Mesothelial cell of epicardium (in vitro differentiated cells): ENCODE measurements at regions not wholly inside any gene's neighbourhood (a gene's known extent, or its start where the extent isn't known, plus 50 kb on each side); places are given as distances from the start of the nearest gene placed in this dataset.
A peak's percentile ranks its signal among the peaks of the same experiment; 100 is the strongest.

ENCODE experiments used
- DNase-seq, 2 experiments: peaks; one replicate each; pipeline ENCODE4 v3.0.0; 2021; ENCODE audit warnings: low spot score in 2 of 2; ENCODE audit not compliant: unreplicated experiment in 2 of 2
- H3K27ac Mint-ChIP-seq: 2 replicates; pipeline ENCODE4 v1.8.0; 2021; ENCODE audit warnings: mixed read lengths
- H3K27me3 Mint-ChIP-seq: 2 replicates; pipeline ENCODE4 v1.8.0; 2021; ENCODE audit warnings: low read depth, mixed read lengths
- H3K36me3 Mint-ChIP-seq: 2 replicates; pipeline ENCODE4 v1.8.0; 2021; ENCODE audit warnings: mixed read lengths
- H3K4me1 Mint-ChIP-seq: 2 replicates; pipeline ENCODE4 v1.8.0; 2021; ENCODE audit warnings: mixed read lengths
- H3K4me3 Mint-ChIP-seq: 2 replicates; pipeline ENCODE4 v1.8.0; 2021; ENCODE audit warnings: mild to moderate bottlenecking, moderate library complexity, mixed read lengths
- H3K9me3 Mint-ChIP-seq: 2 replicates; pipeline ENCODE4 v1.8.0; 2021; ENCODE audit warnings: mixed read lengths
- TF ChIP-seq, protein P1 (sequence below): fragments of 200-600 bp; sonication (generic); IDR thresholded peaks from one replicate; pipeline ENCODE4 v1.5.0; 2021; ENCODE audit warnings: antibody characterized with exemption; ENCODE audit not compliant: unreplicated experiment

DNA sequence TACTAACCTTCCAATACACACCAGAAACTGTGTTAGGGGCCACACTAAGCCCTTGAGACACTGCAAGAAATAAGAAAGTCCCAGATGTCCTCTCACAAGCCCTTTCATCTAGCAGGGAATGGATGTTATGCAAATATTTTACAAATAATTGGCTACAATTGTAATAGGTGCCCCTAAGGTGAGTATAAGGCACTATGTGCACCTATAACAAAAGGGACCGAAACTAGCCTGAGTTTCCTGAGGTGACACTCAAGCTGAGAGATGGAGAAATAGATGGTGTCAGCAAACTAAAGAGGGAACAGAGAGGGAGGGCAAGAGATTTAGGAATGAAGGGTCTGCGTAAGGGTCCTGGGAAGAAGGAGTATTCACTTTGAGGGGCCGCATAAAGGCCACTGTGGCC, 212.6 kb downstream of the TTC8 start:
- TF ChIP-seq, protein P1, sequence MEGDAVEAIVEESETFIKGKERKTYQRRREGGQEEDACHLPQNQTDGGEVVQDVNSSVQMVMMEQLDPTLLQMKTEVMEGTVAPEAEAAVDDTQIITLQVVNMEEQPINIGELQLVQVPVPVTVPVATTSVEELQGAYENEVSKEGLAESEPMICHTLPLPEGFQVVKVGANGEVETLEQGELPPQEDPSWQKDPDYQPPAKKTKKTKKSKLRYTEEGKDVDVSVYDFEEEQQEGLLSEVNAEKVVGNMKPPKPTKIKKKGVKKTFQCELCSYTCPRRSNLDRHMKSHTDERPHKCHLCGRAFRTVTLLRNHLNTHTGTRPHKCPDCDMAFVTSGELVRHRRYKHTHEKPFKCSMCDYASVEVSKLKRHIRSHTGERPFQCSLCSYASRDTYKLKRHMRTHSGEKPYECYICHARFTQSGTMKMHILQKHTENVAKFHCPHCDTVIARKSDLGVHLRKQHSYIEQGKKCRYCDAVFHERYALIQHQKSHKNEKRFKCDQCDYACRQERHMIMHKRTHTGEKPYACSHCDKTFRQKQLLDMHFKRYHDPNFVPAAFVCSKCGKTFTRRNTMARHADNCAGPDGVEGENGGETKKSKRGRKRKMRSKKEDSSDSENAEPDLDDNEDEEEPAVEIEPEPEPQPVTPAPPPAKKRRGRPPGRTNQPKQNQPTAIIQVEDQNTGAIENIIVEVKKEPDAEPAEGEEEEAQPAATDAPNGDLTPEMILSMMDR, result no peak
- H3K27me3 Mint-ChIP-seq, result peaks cover 2% of the 10 kb centered on the region
- H3K9me3 Mint-ChIP-seq, result peaks cover 5% of the 10 kb centered on the region
- DNase-seq, result no peak
- no peak overlapping the region for H3K4me3 Mint-ChIP-seq
- no peaks in the 10 kb centered on the region for H3K36me3 Mint-ChIP-seq
- peaks cover 13% of the 10 kb centered on the region for H3K4me1 Mint-ChIP-seq
- H3K27ac Mint-ChIP-seq, result no peak overlapping the region

DNA sequence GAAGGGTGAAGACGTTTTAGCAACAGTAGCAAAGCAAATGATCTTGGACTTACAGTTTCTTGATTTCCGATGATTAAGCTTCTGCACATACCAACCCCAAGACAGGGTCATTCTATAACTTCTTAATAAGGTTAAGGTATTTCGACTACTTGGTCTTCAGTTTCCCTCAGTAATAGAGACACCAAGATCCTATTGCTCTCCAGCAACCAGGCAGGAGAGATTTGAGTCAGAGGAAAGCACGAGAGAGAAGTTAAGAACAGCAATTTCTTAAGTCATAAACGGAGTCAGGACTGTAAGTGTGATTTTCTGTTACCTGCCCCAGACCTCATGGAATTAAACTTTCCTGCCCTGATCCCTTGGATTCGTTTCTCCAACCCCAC, 215.6 kb downstream of the TTC8 start:
- peaks cover 2% of the 10 kb centered on the region for H3K27me3 Mint-ChIP-seq
- peak overlapping the region; percentile 77 for H3K4me3 Mint-ChIP-seq
- no peak overlapping the region for H3K27ac Mint-ChIP-seq
- H3K36me3 Mint-ChIP-seq, result peaks cover 4% of the 10 kb centered on the region
- TF ChIP-seq, protein P1, result no peak
- DNase-seq, result no peak
- H3K4me1 Mint-ChIP-seq, result peaks cover 13% of the 10 kb centered on the region
- H3K9me3 Mint-ChIP-seq, result peaks cover 13% of the 10 kb centered on the region

DNA sequence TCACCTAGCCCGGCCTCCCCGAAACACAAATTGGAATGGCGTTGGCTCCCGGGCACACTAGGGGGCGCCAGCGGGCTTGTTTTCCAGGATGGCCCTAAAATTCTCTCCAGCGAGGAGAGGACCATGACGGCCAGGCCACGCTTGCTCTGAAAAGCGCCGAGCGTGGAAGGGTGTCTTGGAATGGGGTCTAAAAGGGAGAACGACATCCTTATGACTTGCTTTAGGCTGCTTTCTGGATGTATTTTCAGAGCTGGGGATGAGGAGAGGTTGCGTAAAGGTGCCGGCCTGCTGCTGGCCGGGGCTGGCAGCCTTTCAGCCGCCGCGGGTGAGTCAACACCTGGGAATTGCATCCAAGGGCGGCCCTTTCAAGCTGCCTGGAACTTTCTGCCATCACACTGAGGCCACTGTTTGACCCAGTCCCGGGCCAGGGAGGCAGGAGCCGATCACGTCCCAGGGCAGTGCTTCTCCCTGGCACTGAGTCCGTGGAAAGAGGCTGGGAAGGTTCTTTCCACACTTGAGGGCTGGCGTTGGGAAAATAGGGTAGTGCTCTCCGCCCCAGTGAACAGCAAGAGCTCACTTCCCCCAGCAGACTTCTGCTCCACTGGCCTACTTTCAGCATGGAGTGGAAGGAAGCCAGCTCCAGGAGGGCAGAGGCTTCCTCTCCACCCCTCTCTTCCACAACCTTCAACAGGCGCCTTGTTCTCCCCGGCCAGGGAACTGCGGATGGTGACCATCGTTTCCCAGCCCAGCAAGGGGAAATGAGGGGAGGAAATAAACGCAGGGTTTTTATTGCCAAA, 216.2 kb downstream of the TTC8 start:
- Mint-ChIP-seq H3K27ac (peak overlapping the region; percentile 91), H3K9me3 (peaks cover 13% of the 10 kb centered on the region), H3K4me3 (peak overlapping the region; percentile 77), H3K27me3 (peaks cover 2% of the 10 kb centered on the region), H3K4me1 (peaks cover 13% of the 10 kb centered on the region), H3K36me3 (peaks cover 4% of the 10 kb centered on the region)
- TF ChIP-seq, protein P1, result peak; percentile 95
- DNase-seq, result peak; percentile 81 to 98

DNA sequence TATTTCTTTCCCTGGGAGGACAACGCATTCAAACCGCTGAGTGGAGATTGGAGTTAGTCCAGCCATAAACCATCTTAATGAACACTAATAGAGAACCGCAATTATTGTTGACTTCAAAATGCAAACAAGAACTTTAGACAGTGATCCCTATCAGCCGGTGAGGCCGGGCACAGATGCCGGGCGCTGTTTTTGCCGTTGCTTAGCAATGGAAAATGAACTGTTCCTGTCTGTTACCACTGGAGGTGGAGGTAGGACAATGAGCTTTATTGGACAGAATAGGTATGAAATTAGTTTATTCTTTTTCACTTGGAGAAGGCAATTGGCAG, 216.8 kb downstream of the TTC8 start:
- peaks cover 13% of the 10 kb centered on the region for H3K9me3 Mint-ChIP-seq
- no peak for DNase-seq
- peaks cover 4% of the 10 kb centered on the region for H3K36me3 Mint-ChIP-seq
- H3K4me3 Mint-ChIP-seq, result peak overlapping the region; percentile 77
- H3K27me3 Mint-ChIP-seq, result peaks cover 2% of the 10 kb centered on the region
- peaks cover 13% of the 10 kb centered on the region for H3K4me1 Mint-ChIP-seq
- peak overlapping the region; percentile 91 for H3K27ac Mint-ChIP-seq
- TF ChIP-seq, protein P1, result no peak

DNA sequence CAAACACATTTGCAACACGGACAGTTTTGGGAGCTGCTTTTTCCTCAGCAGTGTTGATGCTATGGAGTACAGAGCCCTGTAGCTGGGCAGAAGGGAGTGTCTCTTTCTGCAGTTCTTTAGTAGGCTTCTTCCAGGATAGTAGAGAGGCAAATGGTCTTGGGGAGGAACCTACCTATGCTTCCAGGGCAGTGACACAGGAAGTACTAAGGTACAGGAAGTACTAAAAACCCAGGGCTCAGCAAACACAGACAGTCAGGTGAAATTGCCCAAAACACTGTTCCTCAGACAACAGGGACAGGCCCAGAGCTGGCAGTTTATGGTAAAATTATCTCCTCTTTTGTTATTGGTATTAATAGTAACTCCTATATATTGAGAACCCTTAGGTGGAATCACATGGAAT, 217.6 kb downstream of the TTC8 start:
- no peak for DNase-seq
- H3K27ac Mint-ChIP-seq, result no peak overlapping the region
- peaks cover 13% of the 10 kb centered on the region for H3K4me1 Mint-ChIP-seq
- peaks cover 13% of the 10 kb centered on the region for H3K9me3 Mint-ChIP-seq
- TF ChIP-seq, protein P1, result no peak
- H3K27me3 Mint-ChIP-seq, result peaks cover 2% of the 10 kb centered on the region
- peaks cover 4% of the 10 kb centered on the region for H3K36me3 Mint-ChIP-seq
- no peak overlapping the region for H3K4me3 Mint-ChIP-seq

DNA sequence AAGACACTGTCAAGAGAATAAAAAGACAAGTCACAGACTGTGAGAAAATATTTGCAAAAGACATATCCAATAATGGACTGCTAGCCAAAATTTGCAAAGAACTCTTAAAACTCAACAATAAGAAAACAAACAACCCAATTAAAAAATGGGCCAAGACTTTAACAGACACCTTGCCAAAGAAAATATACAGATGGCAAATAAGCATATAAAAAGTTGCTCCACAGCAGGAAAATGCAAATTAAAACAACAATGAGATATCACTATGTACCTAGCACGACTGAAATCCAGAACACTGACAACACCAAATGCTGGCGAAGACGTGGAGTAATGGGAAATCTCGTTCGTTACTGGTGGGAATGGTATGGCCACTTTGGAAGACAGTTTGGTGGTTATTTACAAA, 228.9 kb downstream of the TTC8 start:
- Mint-ChIP-seq H3K27ac (no peak overlapping the region), H3K4me1 (no peaks in the 10 kb centered on the region), H3K9me3 (peaks cover 42% of the 10 kb centered on the region), H3K27me3 (no peaks in the 10 kb centered on the region), H3K36me3 (peaks cover 2% of the 10 kb centered on the region), H3K4me3 (no peak overlapping the region)
- DNase-seq, result no peak
- TF ChIP-seq, protein P1, result no peak
